ENCODE measurements at regions not wholly inside any gene's neighbourhood (a gene's known extent, or its start where the extent isn't known, plus 50 kb on each side); places are given as distances from the start of the nearest gene placed in this dataset.
"Not testable (repeated sequence)": the region's sequence is repeated elsewhere in the genome, so short reads cannot be mapped to it uniquely, and the experiment has no call there.

GRCh38 chr5:98179791-98180755, 593.4 kb upstream of the RGMB start:
- Histone ChIP-seq H3K4me1 (no peaks in the 10 kb centered on the region), H3K27me3 (ENCODE audit: low read depth) (no peaks in the 10 kb centered on the region), H3K27ac (no peak overlapping the region), H3K4me3 (no peak overlapping the region), H3K36me3 (no peaks in the 10 kb centered on the region), H3K9me3 (no peaks in the 10 kb centered on the region)
- ATAC-seq (no peak), DNase-seq (no peak)
- TF ChIP-seq, protein P1, sequence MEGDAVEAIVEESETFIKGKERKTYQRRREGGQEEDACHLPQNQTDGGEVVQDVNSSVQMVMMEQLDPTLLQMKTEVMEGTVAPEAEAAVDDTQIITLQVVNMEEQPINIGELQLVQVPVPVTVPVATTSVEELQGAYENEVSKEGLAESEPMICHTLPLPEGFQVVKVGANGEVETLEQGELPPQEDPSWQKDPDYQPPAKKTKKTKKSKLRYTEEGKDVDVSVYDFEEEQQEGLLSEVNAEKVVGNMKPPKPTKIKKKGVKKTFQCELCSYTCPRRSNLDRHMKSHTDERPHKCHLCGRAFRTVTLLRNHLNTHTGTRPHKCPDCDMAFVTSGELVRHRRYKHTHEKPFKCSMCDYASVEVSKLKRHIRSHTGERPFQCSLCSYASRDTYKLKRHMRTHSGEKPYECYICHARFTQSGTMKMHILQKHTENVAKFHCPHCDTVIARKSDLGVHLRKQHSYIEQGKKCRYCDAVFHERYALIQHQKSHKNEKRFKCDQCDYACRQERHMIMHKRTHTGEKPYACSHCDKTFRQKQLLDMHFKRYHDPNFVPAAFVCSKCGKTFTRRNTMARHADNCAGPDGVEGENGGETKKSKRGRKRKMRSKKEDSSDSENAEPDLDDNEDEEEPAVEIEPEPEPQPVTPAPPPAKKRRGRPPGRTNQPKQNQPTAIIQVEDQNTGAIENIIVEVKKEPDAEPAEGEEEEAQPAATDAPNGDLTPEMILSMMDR (IDR thresholded peaks at IDR 0.05), result no peak
- intact Hi-C loops (cut with DNase I), result no loop called here

DNA sequence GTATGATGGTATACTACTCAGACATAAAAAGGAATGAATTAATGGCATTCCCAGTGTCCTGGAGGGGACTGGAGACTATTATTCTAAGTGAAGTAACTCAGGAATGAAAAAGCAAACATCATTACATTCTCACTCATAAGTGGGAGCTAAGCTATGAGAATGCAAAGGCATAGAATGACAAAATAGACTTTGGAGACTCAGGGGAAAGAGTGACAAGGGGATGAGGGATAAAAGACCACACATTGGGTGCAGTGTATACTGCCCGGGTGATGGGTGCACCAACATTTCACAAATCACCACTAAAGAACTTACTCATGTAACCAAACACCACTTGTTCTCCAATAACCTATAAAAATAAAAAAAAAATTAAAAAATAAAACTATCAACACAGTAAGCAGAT, 587.3 kb upstream of the RGMB start:
- no peaks in the 10 kb centered on the region for H3K27me3 ChIP-seq (ENCODE audit: low read depth)
- H3K4me1 ChIP-seq, result no peaks in the 10 kb centered on the region
- no peaks in the 10 kb centered on the region for H3K9me3 ChIP-seq
- no peak overlapping the region for H3K27ac ChIP-seq
- DNase-seq (no peak), ATAC-seq (no peak)
- no peak overlapping the region for H3K4me3 ChIP-seq
- TF ChIP-seq, protein P1 (IDR thresholded peaks at IDR 0.05), result no peak
- no peaks in the 10 kb centered on the region for H3K36me3 ChIP-seq
- intact Hi-C loops (cut with DNase I), result no loop called here

- TF ChIP-seq, protein P1 (IDR thresholded peaks at IDR 0.05), result no peak
- Histone ChIP-seq H3K36me3 (no peaks in the 10 kb centered on the region), H3K9me3 (no peaks in the 10 kb centered on the region), H3K27ac (no peak overlapping the region), H3K4me1 (no peaks in the 10 kb centered on the region), H3K4me3 (no peak overlapping the region), H3K27me3 (ENCODE audit: low read depth) (no peaks in the 10 kb centered on the region)
- intact Hi-C loops (cut with DNase I), result no loop called here
- DNase-seq (no peak), ATAC-seq (no peak)
Measured at GRCh38 chr5:98187945-98188344, 585.5 kb upstream of the RGMB start.

DNA sequence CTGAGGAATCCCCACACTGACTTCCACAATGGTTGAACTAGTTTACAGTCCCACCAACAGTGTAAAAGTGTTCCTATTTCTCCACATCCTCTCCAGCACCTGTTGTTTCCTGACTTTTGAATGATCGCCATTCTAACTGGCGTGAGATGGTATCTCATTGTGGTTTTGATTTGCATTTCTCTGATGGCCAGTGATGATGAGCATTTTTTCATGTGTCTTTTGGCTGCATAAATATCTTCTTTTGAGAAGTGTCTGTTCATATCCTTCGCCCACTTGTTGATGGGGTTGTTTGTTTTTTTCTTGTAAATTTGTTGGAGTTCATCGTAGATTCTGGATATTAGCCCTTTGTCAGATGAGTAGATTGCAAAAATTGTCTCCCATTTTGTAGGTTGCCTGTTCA, 583.1 kb upstream of the RGMB start:
- H3K27me3 ChIP-seq (ENCODE audit: low read depth); H3K9me3 ChIP-seq; DNase-seq; intact Hi-C loops (cut with DNase I); H3K4me1 ChIP-seq; H3K36me3 ChIP-seq; H3K27ac ChIP-seq; ATAC-seq; H3K4me3 ChIP-seq: not testable (repeated sequence)

GRCh38 chr5:98193921-98194760, 579.3 kb upstream of the RGMB start:
- Histone ChIP-seq H3K27me3 (ENCODE audit: low read depth) (no peaks in the 10 kb centered on the region), H3K4me1 (no peaks in the 10 kb centered on the region), H3K4me3 (no peak overlapping the region), H3K9me3 (no peaks in the 10 kb centered on the region), H3K27ac (no peak overlapping the region), H3K36me3 (no peaks in the 10 kb centered on the region)
- TF ChIP-seq, protein P1 (IDR thresholded peaks at IDR 0.05), result no peak
- DNase-seq (no peak), ATAC-seq (no peak)
- intact Hi-C loops (cut with DNase I), result no loop called here

Measured in lower lobe of right lung (tissue), 2 donors.